ENCODE measurements at regions not wholly inside any gene's neighbourhood (a gene's known extent, or its start where the extent isn't known, plus 50 kb on each side); places are given as distances from the start of the nearest gene placed in this dataset.

DNA sequence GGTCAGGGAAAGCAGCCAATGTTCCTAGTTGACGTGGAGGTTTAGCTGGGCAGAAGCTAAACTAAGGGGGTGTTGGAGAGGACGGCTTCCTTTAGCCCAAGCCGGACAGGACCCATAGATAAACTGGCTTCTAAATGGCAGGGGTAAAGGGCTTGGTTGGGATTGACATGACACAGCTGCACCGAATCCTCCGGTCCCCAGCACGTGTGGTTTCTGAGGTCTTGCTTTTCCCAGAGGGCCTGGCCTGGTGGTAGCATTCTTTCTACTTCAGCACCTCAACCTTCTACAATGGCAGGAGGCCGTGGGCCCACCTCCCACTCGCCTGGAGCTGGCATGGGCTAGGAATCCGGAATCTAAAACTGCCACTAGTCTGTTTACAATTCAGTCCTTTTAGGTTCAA is 163.0 kb downstream of the FGF9 start:
- no peak for DNase-seq
- Mint-ChIP-seq H3K4me3 (no peak overlapping the region), H3K4me1 (ENCODE audit: low read depth) (no peaks in the 10 kb centered on the region), H3K36me3 (ENCODE audit: low read depth) (no peaks in the 10 kb centered on the region), H3K27ac (no peak overlapping the region), H3K27me3 (peaks cover 8% of the 10 kb centered on the region), H3K9me3 (peaks cover 3% of the 10 kb centered on the region)

DNA sequence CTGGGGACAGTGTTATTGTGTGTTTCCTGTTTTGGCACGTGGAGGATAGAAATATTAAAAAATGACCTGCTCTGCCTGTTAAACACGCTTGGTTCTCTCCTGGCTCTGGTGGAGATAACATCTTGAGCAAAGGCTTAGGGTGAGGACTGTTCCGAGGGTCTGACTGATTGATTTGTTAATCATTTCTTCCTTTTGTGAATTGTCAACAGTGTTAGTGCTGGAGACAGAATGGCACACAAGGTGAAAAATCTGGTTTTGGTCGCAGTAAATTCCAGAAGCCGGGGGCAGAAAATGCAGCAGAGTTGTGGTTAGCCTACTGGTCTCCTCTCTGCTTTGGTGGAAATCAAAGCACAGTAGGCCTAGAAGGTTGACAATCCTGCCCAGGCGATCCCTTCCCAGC is 163.6 kb downstream of the FGF9 start:
- Mint-ChIP-seq H3K9me3 (peaks cover 3% of the 10 kb centered on the region), H3K4me1 (ENCODE audit: low read depth) (no peaks in the 10 kb centered on the region), H3K36me3 (ENCODE audit: low read depth) (no peaks in the 10 kb centered on the region), H3K27me3 (peaks cover 7% of the 10 kb centered on the region), H3K4me3 (no peak overlapping the region), H3K27ac (no peak overlapping the region)
- no peak for DNase-seq

DNA sequence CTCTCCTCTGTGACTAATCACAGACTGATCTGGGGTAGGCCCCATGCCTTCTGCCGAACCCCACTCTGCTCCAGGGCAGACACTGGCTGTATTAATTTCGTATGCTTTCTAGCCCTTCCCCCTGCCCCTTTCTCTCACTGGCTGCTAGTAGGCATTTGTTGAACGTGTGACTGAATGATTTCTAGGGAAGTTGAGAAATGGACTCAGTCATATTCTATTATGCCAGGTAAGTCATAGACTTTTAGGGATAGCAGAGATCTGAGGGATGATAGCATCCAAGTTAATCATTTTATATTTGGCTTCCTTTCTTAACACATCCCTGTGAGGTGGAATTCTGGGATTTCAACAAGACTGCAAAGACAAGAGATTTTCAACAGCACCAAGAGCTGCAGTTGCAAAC is 166.4 kb downstream of the FGF9 start:
- Mint-ChIP-seq H3K36me3 (ENCODE audit: low read depth) (no peaks in the 10 kb centered on the region), H3K27me3 (no peaks in the 10 kb centered on the region), H3K4me3 (no peak overlapping the region), H3K4me1 (ENCODE audit: low read depth) (no peaks in the 10 kb centered on the region), H3K27ac (no peak overlapping the region), H3K9me3 (peaks cover 3% of the 10 kb centered on the region)
- no peak for DNase-seq

DNA sequence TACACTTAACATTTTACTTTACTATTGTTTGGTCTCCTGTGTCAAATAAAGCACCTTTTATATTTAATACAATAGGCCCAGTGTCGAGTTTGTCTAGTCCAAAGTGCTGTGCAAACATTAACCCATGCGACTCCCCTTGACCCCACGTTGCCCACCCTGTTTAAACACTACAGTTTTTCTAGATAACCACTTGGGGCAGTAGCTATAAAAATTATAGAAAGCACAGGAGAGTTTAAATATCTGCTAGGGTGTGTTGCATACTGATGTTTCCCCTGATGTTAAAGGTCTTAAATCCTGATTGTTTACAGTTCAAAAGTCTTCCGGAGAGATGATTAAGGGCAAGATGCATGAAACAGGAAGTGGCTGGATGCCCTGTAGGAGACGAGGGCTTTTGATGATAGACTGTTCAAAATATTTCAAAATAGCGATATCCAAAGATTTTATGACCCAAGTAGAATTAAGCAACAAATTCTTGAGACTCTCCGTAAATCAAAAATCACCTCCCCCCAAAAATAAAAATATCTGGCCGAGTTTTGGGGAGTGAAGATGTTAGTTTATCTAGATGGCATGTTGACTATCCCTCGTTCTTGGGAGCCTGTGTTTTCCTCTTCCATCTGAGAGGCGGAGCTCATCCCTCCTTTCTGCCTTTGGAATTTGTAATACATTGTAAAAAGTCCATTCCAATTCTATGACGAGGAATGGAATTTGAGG is 167.1 kb downstream of the FGF9 start:
- Mint-ChIP-seq H3K4me1 (ENCODE audit: low read depth) (no peaks in the 10 kb centered on the region), H3K36me3 (ENCODE audit: low read depth) (no peaks in the 10 kb centered on the region), H3K27ac (no peak overlapping the region), H3K9me3 (no peaks in the 10 kb centered on the region), H3K4me3 (no peak overlapping the region), H3K27me3 (no peaks in the 10 kb centered on the region)
- DNase-seq, result no peak

DNA sequence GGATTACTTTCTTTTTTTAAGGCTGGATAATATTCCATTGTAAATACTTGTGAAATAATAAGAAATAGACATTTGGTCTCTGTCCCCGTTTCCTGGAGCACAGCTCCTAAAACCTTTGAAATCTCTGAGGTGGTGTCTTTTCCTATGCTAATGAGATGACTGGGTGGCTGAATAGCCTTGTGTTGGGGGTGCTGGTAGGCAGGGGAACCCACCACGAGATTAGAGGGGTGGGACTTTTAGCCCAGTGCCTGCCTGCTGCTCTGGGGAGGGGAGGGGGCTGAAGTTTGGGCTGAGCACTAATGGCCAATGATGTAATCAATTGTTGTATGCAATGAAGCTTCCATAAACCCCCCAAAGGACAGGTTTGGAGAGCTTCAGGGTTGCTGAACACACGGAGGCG is 175.7 kb downstream of the FGF9 start:
- Mint-ChIP-seq H3K9me3 (no peaks in the 10 kb centered on the region), H3K36me3 (ENCODE audit: low read depth) (no peaks in the 10 kb centered on the region), H3K4me1 (ENCODE audit: low read depth) (peaks cover 4% of the 10 kb centered on the region), H3K27ac (no peak overlapping the region), H3K27me3 (peaks cover 5% of the 10 kb centered on the region), H3K4me3 (no peak overlapping the region)
- no peak for DNase-seq

DNA sequence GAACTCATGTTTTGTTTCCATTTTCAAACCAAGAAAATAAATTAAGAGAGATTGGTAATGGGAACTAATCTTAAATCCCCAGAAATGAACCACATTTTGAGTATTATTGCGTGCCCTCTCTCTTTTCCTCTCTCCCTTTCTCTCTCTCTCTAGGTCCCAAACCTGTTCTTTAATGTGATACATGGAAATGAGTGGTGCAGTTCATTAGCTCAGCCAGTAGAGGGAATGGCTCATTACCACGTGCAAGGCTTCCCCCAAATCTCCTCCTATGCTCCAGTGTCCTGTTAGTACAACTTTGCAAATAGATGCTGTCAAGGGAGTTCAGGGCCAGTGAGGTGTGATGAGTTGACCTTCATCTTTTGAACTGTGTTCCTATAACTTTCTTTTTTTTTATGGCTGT is 178.4 kb downstream of the FGF9 start:
- Mint-ChIP-seq H3K4me1 (ENCODE audit: low read depth) (peaks cover 4% of the 10 kb centered on the region), H3K27me3 (peaks cover 5% of the 10 kb centered on the region), H3K9me3 (no peaks in the 10 kb centered on the region), H3K4me3 (no peak overlapping the region), H3K27ac (no peak overlapping the region), H3K36me3 (ENCODE audit: low read depth) (no peaks in the 10 kb centered on the region)
- no peak for DNase-seq

DNA sequence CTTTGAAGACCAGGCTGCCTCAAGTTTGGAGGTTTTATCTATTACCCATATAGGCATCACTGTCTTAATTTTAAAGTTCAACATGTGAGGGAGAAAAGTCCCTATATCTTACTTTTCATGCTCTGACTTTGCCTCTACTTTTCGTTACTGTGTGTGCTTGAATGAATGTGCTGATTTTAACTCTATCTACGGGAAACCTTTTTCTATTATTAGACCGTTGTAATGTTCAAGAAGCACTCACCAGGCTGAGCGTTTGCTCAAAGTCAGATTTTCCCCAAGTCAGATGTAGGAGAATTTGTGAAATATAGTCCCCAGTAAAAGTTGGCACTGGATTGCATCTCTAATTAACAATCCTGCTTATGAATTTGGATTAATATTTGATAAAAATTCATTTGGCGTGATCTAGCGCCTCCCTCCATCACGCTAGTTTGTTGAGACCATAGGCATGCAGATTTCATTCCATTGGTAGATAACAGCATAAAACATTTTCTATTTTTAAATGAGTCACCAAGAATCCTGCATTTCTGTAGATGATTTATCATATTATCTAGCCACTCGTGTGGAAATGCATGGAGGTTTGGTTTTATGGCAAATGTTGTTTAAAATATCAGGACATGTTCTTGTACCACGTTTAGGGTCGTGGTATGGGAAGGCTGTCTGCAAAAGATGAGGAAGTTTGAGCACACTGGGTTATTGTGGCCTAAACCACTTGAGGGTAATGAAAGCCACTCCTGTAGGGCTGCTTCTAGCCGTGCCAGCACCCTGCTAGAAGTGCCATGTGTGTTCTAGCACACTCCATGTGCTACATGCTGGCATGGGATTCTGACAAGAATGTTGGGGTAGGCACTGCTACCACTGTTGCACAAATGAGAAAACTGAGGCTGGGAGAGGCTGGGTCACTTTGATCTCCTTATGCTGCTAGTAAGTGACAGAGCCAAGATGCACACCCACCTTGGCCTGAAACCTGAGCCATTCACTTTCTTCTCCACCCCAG is 179.4 kb downstream of the FGF9 start:
- Mint-ChIP-seq H3K27ac (no peak overlapping the region), H3K4me3 (no peak overlapping the region), H3K36me3 (ENCODE audit: low read depth) (no peaks in the 10 kb centered on the region)

DNA sequence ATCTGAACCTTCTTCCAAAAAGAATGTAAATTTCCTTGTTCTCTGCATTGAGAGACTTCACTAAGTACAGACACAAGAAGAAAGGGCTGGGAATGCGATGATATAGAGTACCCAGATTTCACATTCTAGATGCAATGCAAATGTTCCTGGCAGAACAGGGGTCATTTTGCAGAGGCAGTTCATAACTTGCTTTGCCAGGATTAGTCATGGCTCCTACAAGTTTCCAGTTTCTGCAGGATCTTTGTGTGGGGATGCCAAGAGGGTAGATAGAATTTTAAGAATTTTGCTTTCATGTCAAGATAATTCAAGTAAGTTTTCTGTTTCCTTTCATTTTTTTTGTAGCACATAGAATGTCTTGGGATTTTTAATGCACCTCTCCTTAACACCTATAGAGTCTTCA is 181.2 kb downstream of the FGF9 start:
- Mint-ChIP-seq H3K27me3 (peaks cover 4% of the 10 kb centered on the region), H3K27ac (no peak overlapping the region), H3K9me3 (no peaks in the 10 kb centered on the region), H3K4me1 (ENCODE audit: low read depth) (peaks cover 4% of the 10 kb centered on the region), H3K36me3 (ENCODE audit: low read depth) (no peaks in the 10 kb centered on the region), H3K4me3 (no peak overlapping the region)
- no peak for DNase-seq

More for the DNA sequence above, 179.4 kb downstream of the FGF9 start:
- H3K27me3 Mint-ChIP-seq, result peaks cover 5% of the 10 kb centered on the region
- DNase-seq, result no peak
- peaks cover 4% of the 10 kb centered on the region for H3K4me1 Mint-ChIP-seq (ENCODE audit: low read depth)
- no peaks in the 10 kb centered on the region for H3K9me3 Mint-ChIP-seq

DNA sequence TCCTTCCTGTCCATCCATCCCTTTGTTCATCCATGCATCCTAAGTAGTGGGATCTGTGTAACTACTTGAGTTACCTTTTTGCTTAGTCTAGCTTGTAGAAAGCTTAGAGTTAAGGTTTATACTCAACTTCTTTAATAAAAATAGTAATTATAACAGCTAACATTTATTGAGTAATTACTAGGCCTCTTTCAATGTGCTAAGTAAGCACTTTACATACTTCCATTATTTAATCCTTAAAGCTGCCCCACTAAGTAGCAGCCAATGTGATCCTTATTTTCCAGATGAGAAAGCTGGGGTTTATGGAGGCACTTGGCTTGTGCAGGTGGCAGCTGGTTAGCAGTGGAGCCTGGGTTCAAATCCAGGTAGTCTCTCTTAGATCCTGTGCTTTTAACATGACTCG is 182.9 kb downstream of the FGF9 start:
- H3K9me3 Mint-ChIP-seq, result no peaks in the 10 kb centered on the region

DNA sequence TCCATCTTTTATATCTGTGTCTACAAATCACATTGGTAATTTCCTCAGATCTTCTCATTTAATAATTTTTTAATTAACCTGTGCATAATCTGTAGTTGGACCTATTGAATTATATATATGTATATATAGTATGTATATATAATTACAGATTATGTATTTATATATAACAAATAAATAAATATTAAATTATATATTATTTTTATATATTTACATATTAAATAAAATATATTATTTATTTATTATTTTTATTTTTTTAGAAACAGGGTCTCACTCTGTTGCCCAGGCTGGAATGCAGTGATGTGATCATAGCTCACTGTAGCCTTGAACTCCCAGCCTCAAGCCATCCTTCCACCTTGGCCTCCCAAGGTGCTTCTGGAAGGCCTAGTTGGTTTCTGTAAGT is 197.9 kb downstream of the FGF9 start:
- Mint-ChIP-seq H3K27ac (no peak overlapping the region), H3K36me3 (ENCODE audit: low read depth) (no peaks in the 10 kb centered on the region), H3K27me3 (peaks cover 3% of the 10 kb centered on the region), H3K9me3 (peaks cover 2% of the 10 kb centered on the region), H3K4me1 (ENCODE audit: low read depth) (no peaks in the 10 kb centered on the region), H3K4me3 (no peak overlapping the region)
- no peak for DNase-seq

More for the DNA sequence above, 182.9 kb downstream of the FGF9 start:
- no peaks in the 10 kb centered on the region for H3K27me3 Mint-ChIP-seq
- H3K36me3 Mint-ChIP-seq (ENCODE audit: low read depth), result no peaks in the 10 kb centered on the region
- peaks cover 4% of the 10 kb centered on the region for H3K4me1 Mint-ChIP-seq (ENCODE audit: low read depth)
- DNase-seq, result no peak
- H3K27ac Mint-ChIP-seq, result no peak overlapping the region
- H3K4me3 Mint-ChIP-seq, result no peak overlapping the region

DNA sequence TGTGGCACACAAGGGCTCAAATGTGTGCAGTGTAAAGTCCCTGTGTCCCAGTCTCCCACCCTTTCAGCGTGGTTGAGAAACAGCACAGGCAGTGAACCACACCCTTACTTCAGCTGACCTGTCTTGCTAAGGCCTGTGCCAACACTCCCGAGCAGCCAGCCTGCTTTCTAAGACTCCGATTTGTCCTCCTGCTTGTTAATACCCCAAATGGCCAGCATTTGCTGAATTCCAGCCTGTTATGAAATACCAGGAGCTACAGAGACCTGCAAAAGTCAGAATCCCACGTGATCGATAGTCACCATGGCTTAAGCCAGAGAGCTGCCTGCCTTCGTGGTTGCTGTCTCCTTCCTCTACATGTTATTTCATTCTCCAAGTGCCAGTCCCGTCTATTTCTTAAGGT is 200.5 kb downstream of the FGF9 start:
- no peaks in the 10 kb centered on the region for H3K9me3 Mint-ChIP-seq
- no peaks in the 10 kb centered on the region for H3K4me1 Mint-ChIP-seq (ENCODE audit: low read depth)
- no peak overlapping the region for H3K4me3 Mint-ChIP-seq
- H3K27ac Mint-ChIP-seq, result no peak overlapping the region
- DNase-seq, result no peak
- peaks cover 3% of the 10 kb centered on the region for H3K27me3 Mint-ChIP-seq
- H3K36me3 Mint-ChIP-seq (ENCODE audit: low read depth), result no peaks in the 10 kb centered on the region

DNA sequence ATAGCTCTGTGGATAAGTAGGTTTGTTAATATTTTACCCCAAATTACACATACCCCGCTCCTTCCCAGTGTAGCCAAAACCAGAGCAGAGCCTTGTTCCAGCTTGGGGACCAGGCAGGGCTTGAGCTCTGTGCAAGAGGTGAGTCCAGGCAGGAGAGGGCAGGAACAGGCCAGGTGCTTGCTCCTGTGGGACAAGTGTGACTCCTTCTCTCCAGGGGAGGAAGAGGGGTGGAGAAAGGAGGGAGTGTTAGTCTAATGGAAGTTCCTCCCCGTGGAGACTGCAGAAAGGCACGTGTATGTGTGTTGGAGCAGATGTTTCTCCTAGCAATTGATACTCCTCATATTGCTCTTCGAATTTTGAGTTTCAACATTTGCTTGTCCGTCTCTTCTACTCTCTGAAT is 201.0 kb downstream of the FGF9 start:
- no peaks in the 10 kb centered on the region for H3K9me3 Mint-ChIP-seq
- H3K4me1 Mint-ChIP-seq (ENCODE audit: low read depth), result no peaks in the 10 kb centered on the region
- peaks cover 3% of the 10 kb centered on the region for H3K27me3 Mint-ChIP-seq
- H3K27ac Mint-ChIP-seq, result no peak overlapping the region
- no peak overlapping the region for H3K4me3 Mint-ChIP-seq
- DNase-seq, result no peak
- H3K36me3 Mint-ChIP-seq (ENCODE audit: low read depth), result no peaks in the 10 kb centered on the region

DNA sequence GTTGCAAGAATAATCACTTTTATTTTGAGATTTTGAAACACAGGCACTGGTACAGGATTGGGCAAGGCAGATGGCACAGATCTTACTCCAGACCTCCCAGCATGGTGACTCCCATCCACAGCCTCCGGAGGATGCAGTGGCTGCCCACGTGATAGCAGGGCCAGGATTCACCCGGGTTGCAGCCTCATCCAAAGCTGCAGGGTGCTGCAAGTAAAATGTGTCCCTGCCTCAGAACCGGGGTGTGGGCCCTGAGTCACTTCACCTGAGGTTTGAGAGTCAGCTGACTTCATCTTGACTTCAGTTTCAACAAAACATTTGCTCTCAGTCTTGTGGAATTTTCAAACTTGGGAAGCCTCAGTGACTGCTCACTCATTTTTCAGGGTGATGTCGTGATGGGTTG is 201.9 kb downstream of the FGF9 start:
- no peak overlapping the region for H3K4me3 Mint-ChIP-seq
- H3K27me3 Mint-ChIP-seq, result peaks cover 3% of the 10 kb centered on the region
- no peaks in the 10 kb centered on the region for H3K9me3 Mint-ChIP-seq
- H3K4me1 Mint-ChIP-seq (ENCODE audit: low read depth), result no peaks in the 10 kb centered on the region
- H3K27ac Mint-ChIP-seq, result no peak overlapping the region
- no peaks in the 10 kb centered on the region for H3K36me3 Mint-ChIP-seq (ENCODE audit: low read depth)
- no peak for DNase-seq

DNA sequence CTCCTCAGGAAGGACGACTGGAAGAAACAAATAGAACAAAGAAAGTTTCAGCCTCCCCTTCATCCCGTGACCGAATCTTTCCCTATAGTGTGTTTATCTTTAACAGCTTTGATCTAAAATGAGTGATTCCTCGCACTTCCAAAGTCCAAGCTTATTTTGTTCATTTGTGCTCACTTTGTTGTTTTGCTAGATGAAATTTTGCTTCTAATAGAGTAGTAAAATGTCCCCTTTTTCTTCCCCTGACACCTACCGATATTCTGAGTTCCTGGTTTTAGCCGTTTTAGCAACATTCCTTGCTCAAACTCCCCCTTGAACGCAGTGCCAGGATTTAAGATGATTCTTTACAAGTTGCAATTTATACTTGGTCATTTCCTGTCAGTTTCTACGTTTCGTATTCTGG is 204.2 kb downstream of the FGF9 start:
- Mint-ChIP-seq H3K36me3 (ENCODE audit: low read depth) (no peaks in the 10 kb centered on the region), H3K4me1 (ENCODE audit: low read depth) (no peaks in the 10 kb centered on the region), H3K27ac (no peak overlapping the region), H3K27me3 (peaks cover under 1% of the 10 kb centered on the region), H3K4me3 (no peak overlapping the region), H3K9me3 (no peaks in the 10 kb centered on the region)
- DNase-seq, result no peak

DNA sequence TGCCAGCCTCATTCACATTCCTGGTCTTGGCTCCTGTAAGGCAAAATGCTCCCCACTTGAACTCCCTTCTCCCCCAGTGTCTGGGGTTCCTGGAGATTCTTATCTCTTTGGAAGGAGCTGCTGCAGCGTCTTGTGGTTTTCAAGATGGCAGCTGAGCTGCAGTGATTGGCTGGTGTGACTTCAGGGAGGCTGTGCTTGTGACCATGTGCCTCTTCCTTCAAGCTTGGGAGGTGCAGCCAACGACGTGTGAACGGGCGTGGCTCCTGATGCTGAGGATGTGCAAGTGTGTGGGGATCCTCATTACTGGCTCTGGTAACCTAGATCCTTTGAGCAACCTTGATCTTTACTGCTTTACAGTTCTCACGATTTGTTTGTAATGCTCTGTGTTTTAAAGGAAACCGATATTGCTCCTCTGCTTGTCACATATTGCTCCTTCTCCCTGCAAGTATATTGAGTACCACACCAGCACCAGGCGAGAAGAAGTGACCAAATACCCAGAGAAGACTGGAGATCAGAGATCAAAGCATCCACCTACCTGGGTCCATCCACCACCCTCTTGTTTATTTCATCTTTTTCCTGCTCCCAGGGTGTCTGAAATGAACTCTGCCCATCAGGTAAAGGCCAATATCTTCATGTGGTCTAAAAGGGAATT is 208.5 kb downstream of the FGF9 start:
- Mint-ChIP-seq H3K36me3 (ENCODE audit: low read depth) (no peaks in the 10 kb centered on the region), H3K27me3 (no peaks in the 10 kb centered on the region), H3K4me3 (no peak overlapping the region), H3K9me3 (no peaks in the 10 kb centered on the region), H3K4me1 (ENCODE audit: low read depth) (no peaks in the 10 kb centered on the region), H3K27ac (no peak overlapping the region)
- DNase-seq, result no peak
